NCI-H82 (cell line): ENCODE measurements at regions not wholly inside any gene's neighbourhood (a gene's known extent, or its start where the extent isn't known, plus 50 kb on each side); places are given as distances from the start of the nearest gene placed in this dataset.
A peak's percentile ranks its signal among the peaks of the same experiment; 100 is the strongest.

Experiments used
- DNase-seq: peaks from one replicate; lab custom pipeline; 2025; lab: John Stamatoyannopoulos, UW

- no peak for DNase-seq
Measured at GRCh38 chr14:89015016-89015415, 190.6 kb downstream of the TTC8 start.

GRCh38 chr14:89017417-89017816, 193.0 kb downstream of the TTC8 start:
- no peak for DNase-seq

GRCh38 chr14:89022274-89022673, 197.8 kb downstream of the TTC8 start:
- no peak for DNase-seq

- DNase-seq: no peak
Measured at GRCh38 chr14:89024691-89025090, 200.2 kb downstream of the TTC8 start.

GRCh38 chr14:89025561-89026236, 201.2 kb downstream of the TTC8 start:
- peak; percentile 31 for DNase-seq

- DNase-seq: peak; percentile 54
Measured at GRCh38 chr14:89027097-89027740, 202.8 kb downstream of the TTC8 start.

- no peak for DNase-seq
Measured at GRCh38 chr14:89028462-89029134, 204.1 kb downstream of the TTC8 start.

- DNase-seq: no peak
Measured at GRCh38 chr14:89029961-89030694, 205.7 kb downstream of the TTC8 start.

- no peak for DNase-seq
Measured at GRCh38 chr14:89030921-89031320, 206.5 kb downstream of the TTC8 start.

GRCh38 chr14:89032086-89032649, 207.7 kb downstream of the TTC8 start:
- no peak for DNase-seq

- DNase-seq: no peak
Measured at GRCh38 chr14:89033756-89034155, 209.3 kb downstream of the TTC8 start.

- no peak for DNase-seq
Measured at GRCh38 chr14:89036371-89036770, 211.9 kb downstream of the TTC8 start.

GRCh38 chr14:89037065-89037464, 212.6 kb downstream of the TTC8 start:
- DNase-seq: no peak

- no peak for DNase-seq
Measured at GRCh38 chr14:89040080-89040459, 215.6 kb downstream of the TTC8 start.

- peak; percentile 78 for DNase-seq
Measured at GRCh38 chr14:89040460-89041256, 216.2 kb downstream of the TTC8 start.

- no peak for DNase-seq
Measured at GRCh38 chr14:89041257-89041582, 216.8 kb downstream of the TTC8 start.

- no peak for DNase-seq
Measured at GRCh38 chr14:89042021-89042420, 217.6 kb downstream of the TTC8 start.

- no peak for DNase-seq
Measured at GRCh38 chr14:89053303-89053702, 228.9 kb downstream of the TTC8 start.

GRCh38 chr14:89056394-89056793, 231.9 kb downstream of the TTC8 start:
- DNase-seq: no peak

- no peak for DNase-seq
Measured at GRCh38 chr14:89058697-89059096, 234.2 kb downstream of the TTC8 start.

- no peak for DNase-seq
Measured at GRCh38 chr14:89060191-89060590, 235.7 kb downstream of the TTC8 start.

- no peak for DNase-seq
Measured at GRCh38 chr14:89061696-89062095, 237.2 kb downstream of the TTC8 start.
